H9 (cell line): ENCODE measurements at regions not wholly inside any gene's neighbourhood (a gene's known extent, or its start where the extent isn't known, plus 50 kb on each side); places are given as distances from the start of the nearest gene placed in this dataset.

ENCODE experiments used
- DNase-seq: peaks from one replicate; pipeline ENCODE4 v3.0.0-alpha.2; 2017
- H2AFZ ChIP-seq: one replicate; pipeline ENCODE4 v1.6.1; 2013; ENCODE audit warnings: mild to moderate bottlenecking, low read length, control low read depth, moderate library complexity
- H2AK5ac ChIP-seq: 2 replicates; pipeline ENCODE4 v1.6.1; 2013; ENCODE audit warnings: low read length, control low read depth, mixed read lengths; ENCODE audit not compliant: insufficient read length
- H2BK120ac ChIP-seq: one replicate; pipeline ENCODE4 v1.6.1; 2013; ENCODE audit warnings: low read depth, mild to moderate bottlenecking, low read length, control low read depth, inconsistent platforms; ENCODE audit not compliant: poor library complexity, severe bottlenecking
- H2BK12ac ChIP-seq: 2 replicates; pipeline ENCODE4 v1.6.1; 2013; ENCODE audit warnings: low read length, control low read depth, mixed read lengths, low read depth; ENCODE audit not compliant: insufficient read length
- H2BK15ac ChIP-seq: 2 replicates; pipeline ENCODE4 v1.6.1; 2013; ENCODE audit warnings: low read depth, low read length, control low read depth
- H2BK20ac ChIP-seq: one replicate; pipeline ENCODE4 v1.6.1; 2013; ENCODE audit warnings: low read depth, mild to moderate bottlenecking, low read length, control low read depth, inconsistent platforms; ENCODE audit not compliant: poor library complexity, severe bottlenecking
- H2BK5ac ChIP-seq: 2 replicates; pipeline ENCODE4 v1.6.1; 2013; ENCODE audit warnings: low read length, control low read depth, mixed read lengths; ENCODE audit not compliant: insufficient read length
- H3K14ac ChIP-seq: 2 replicates; pipeline ENCODE4 v1.6.1; 2013; ENCODE audit warnings: low read length, control low read depth; ENCODE audit not compliant: insufficient read depth
- H3K18ac ChIP-seq: 2 replicates; pipeline ENCODE4 v1.6.1; 2013; ENCODE audit warnings: low read depth, mild to moderate bottlenecking, mixed read lengths, low read length, control low read depth; ENCODE audit not compliant: insufficient read length
- H3K23ac ChIP-seq: 2 replicates; pipeline ENCODE4 v1.6.1; 2013; ENCODE audit warnings: low read length, control low read depth, mixed read lengths, low read depth; ENCODE audit not compliant: insufficient read length
- H3K23me2 ChIP-seq: 2 replicates; pipeline ENCODE4 v1.6.1; 2013; ENCODE audit warnings: low read depth, mild to moderate bottlenecking, mixed read lengths, low read length, control low read depth; ENCODE audit not compliant: insufficient read length, poor library complexity, severe bottlenecking
- H3K27ac ChIP-seq: 2 replicates; pipeline ENCODE4 v1.5.1; 2013; ENCODE audit warnings: low read length, control low read depth, mixed read lengths, low read depth; ENCODE audit not compliant: insufficient read length
- H3K27me3 ChIP-seq: 2 replicates; pipeline ENCODE4 v1.6.1; 2013; ENCODE audit warnings: low read length, control low read depth, inconsistent platforms; ENCODE audit not compliant: insufficient read depth
- H3K4ac ChIP-seq: 2 replicates; pipeline ENCODE4 v1.6.1; 2013; ENCODE audit warnings: low read depth, mild to moderate bottlenecking, control low read depth, inconsistent platforms, low read length, moderate library complexity
- H3K4me1 ChIP-seq: 2 replicates; pipeline ENCODE4 v1.6.1; 2013; ENCODE audit warnings: low read length, control low read depth, inconsistent platforms; ENCODE audit not compliant: insufficient read depth
- H3K4me2 ChIP-seq: 2 replicates; pipeline ENCODE4 v1.6.1; 2013; ENCODE audit warnings: low read length, control low read depth, mixed read lengths; ENCODE audit not compliant: insufficient read length, insufficient read depth
- H3K56ac ChIP-seq: 2 replicates; pipeline ENCODE4 v1.6.1; 2013; ENCODE audit warnings: low read depth, mild to moderate bottlenecking, mixed read lengths, low read length, control low read depth; ENCODE audit not compliant: insufficient read length
- H3K79me1 ChIP-seq: 2 replicates; pipeline ENCODE4 v1.6.1; 2013; ENCODE audit warnings: low read depth, mild to moderate bottlenecking, moderate library complexity, low read length, control low read depth, inconsistent platforms; ENCODE audit not compliant: insufficient read depth, poor library complexity, severe bottlenecking
- H3K79me2 ChIP-seq: 2 replicates; pipeline ENCODE4 v1.6.1; 2013; ENCODE audit warnings: low read length, control low read depth, inconsistent platforms; ENCODE audit not compliant: insufficient read depth
- H3K9ac ChIP-seq: 2 replicates; pipeline ENCODE4 v1.6.1; 2013; ENCODE audit warnings: low read length, control low read depth, mixed read lengths; ENCODE audit not compliant: insufficient read length; ENCODE audit errors: extremely low read depth
- H3K9me3 ChIP-seq: one replicate; pipeline ENCODE4 v1.6.1; 2013; ENCODE audit warnings: low read depth, low read length, inconsistent platforms; ENCODE audit not compliant: control insufficient read depth
- H3T11ph ChIP-seq: one replicate; pipeline ENCODE4 v1.6.1; 2013; ENCODE audit warnings: mild to moderate bottlenecking, low read length, control low read depth, inconsistent platforms
- H4K20me1 ChIP-seq: one replicate; pipeline ENCODE4 v1.6.1; 2013; ENCODE audit not compliant: control insufficient read depth, insufficient read length, insufficient read depth
- H4K5ac ChIP-seq: 2 replicates; pipeline ENCODE4 v1.6.1; 2013; ENCODE audit warnings: low read depth, mild to moderate bottlenecking, mixed read lengths, low read length, control low read depth; ENCODE audit not compliant: insufficient read length
- H4K8ac ChIP-seq: replicated peaks from 2 replicates; pipeline ENCODE4 v1.6.1; 2013; ENCODE audit warnings: low read length, control low read depth, mixed read lengths, low read depth; ENCODE audit not compliant: insufficient read length
- H4K91ac ChIP-seq: 2 replicates; pipeline ENCODE4 v1.6.1; 2013; ENCODE audit warnings: low read depth, mild to moderate bottlenecking, moderate library complexity, mixed read lengths, low read length, control low read depth; ENCODE audit not compliant: insufficient read length
- H3K27ac Mint-ChIP-seq, 3 experiments: 2 replicates in 2 of 3; 3 replicates in 1 of 3; pipeline ENCODE4 v1.8.0; 2020 to 2021; ENCODE audit warnings: mixed read lengths in 3 of 3, mild to moderate bottlenecking in 1 of 3, moderate library complexity in 1 of 3
- H3K27me3 Mint-ChIP-seq: 2 replicates; pipeline ENCODE4 v1.8.0; 2021; ENCODE audit warnings: low read depth, mild to moderate bottlenecking, moderate library complexity, mixed read lengths
- H3K36me3 Mint-ChIP-seq, 3 experiments: 2 replicates in 2 of 3; 3 replicates in 1 of 3; pipeline ENCODE4 v1.8.0; 2020 to 2021; ENCODE audit warnings: low read depth in 3 of 3, mixed read lengths in 3 of 3; ENCODE audit not compliant: insufficient read depth in 1 of 3
- H3K4me1 Mint-ChIP-seq, 2 experiments: 2 replicates each; pipeline ENCODE4 v1.8.0; 2020; ENCODE audit warnings: mixed read lengths in 2 of 2
- H3K4me3 Mint-ChIP-seq, 2 experiments: 2 replicates in 1 of 2; 3 replicates in 1 of 2; pipeline ENCODE4 v1.8.0; 2020 to 2021; ENCODE audit warnings: mild to moderate bottlenecking in 2 of 2, mixed read lengths in 2 of 2, moderate library complexity in 1 of 2
- H3K9me3 Mint-ChIP-seq, 2 experiments: 2 replicates in 1 of 2; 3 replicates in 1 of 2; pipeline ENCODE4 v1.8.0; 2020; ENCODE audit warnings: mild to moderate bottlenecking in 2 of 2, mixed read lengths in 2 of 2, moderate library complexity in 1 of 2
- CTCF ChIP-seq: fragments of 200-600 bp; sonication (generic); conservative IDR thresholded peaks from 3 replicates; pipeline ENCODE4 v1.8.0; 2021; ENCODE audit warnings: antibody characterized with exemption, mild to moderate bottlenecking
- WGBS: extraction: QIAGEN DNeasy Blood & Tissue Kit; methylation state at CpG from one replicate; pipeline ENCODE4 v1.1.7; 2013; ENCODE audit warnings: missing lambda C conversion rate, low lambda C conversion rate, mixed read lengths; ENCODE audit not compliant: insufficient read length; ENCODE audit errors: extremely low coverage; 5-methylcytosine and 5-hydroxymethylcytosine counted together

GRCh38 chr7:82506208-82506607 is 62.6 kb upstream of the CACNA2D1 start:
- Histone ChIP-seq H3K4me2 (no peak overlapping the region), H3K79me2 (no peaks in the 10 kb centered on the region), H3K79me1 (no peaks in the 10 kb centered on the region), H3K4me1 (no peaks in the 10 kb centered on the region), H2BK15ac (no peak overlapping the region), H3K27me3 (no peaks in the 10 kb centered on the region), H2AK5ac (no peak overlapping the region), H3K23me2 (no peaks in the 10 kb centered on the region), H4K91ac (no peak overlapping the region), H3K4ac (no peak overlapping the region), H3K9ac (no peak overlapping the region), H2BK5ac (no peak overlapping the region), H4K5ac (no peak overlapping the region), H4K8ac (no peak overlapping the region), H2BK12ac (no peak overlapping the region), H3K14ac (no peak overlapping the region), H4K20me1 (no peaks in the 10 kb centered on the region), H3K18ac (no peak overlapping the region), H2BK20ac (no peak overlapping the region), H3K27ac (no peak overlapping the region), H2AFZ (no peak overlapping the region), H3K56ac (no peak overlapping the region), H2BK120ac (no peak overlapping the region), H3K9me3 (peaks cover 2% of the 10 kb centered on the region), H3T11ph (no peak overlapping the region), H3K23ac (no peak overlapping the region)
- Mint-ChIP-seq H3K4me1 (peaks cover 15 to 29% of the 10 kb centered on the region in 2 experiments), H3K4me3 (no peak overlapping the region), H3K27me3 (no peaks in the 10 kb centered on the region), H3K36me3 (peaks cover 5 to 22% (median 15%) of the 10 kb centered on the region in 3 experiments), H3K27ac (peak overlapping the region in 1 of 3 experiments; percentile 99; a peak in 2 of 7 replicates), H3K9me3 (peaks cover 13 to 16% of the 10 kb centered on the region in 2 experiments)
- no CpG with 5 or more reads among the region's 2 CpGs for WGBS
- TF ChIP-seq CTCF, result no peak
- DNase-seq, result no peak
